Activated CD8-positive, alpha-beta memory T cell treated with anti-CD3 and anti-CD28 coated beads, Interleukin-2, amount 10 ng/mL, durations not matched to agents 7 days and 5 days (primary cell): ENCODE measurements at regions not wholly inside any gene's neighbourhood (a gene's known extent, or its start where the extent isn't known, plus 50 kb on each side); places are given as distances from the start of the nearest gene placed in this dataset.

Experiments used
- ATAC-seq: fragments of 150-1000 bp; cut with Tn5 transposase; one replicate; pipeline ENCODE4 v1.10.0; 2021; ENCODE audit warnings: moderate library complexity
- CTCF ChIA-PET: fragments of 350-600 bp; sonication (Branson Sonifier 250); formaldehyde crosslinking; loops from one replicate; lab custom pipeline; 2021; ENCODE audit warnings: antibody characterized with exemption; lab: Charles Lee
- DNase-seq: peaks from one replicate; pipeline ENCODE4 v3.0.0-alpha.2; 2020
- H3K27ac Mint-ChIP-seq: one replicate; pipeline ENCODE4 v1.8.0; 2021; ENCODE audit warnings: mild to moderate bottlenecking, mixed read lengths
- H3K27me3 Mint-ChIP-seq: one replicate; pipeline ENCODE4 v1.8.0; 2021; ENCODE audit warnings: mixed read lengths
- H3K36me3 Mint-ChIP-seq: one replicate; pipeline ENCODE4 v1.8.0; 2021; ENCODE audit warnings: mild to moderate bottlenecking, mixed read lengths
- H3K4me1 Mint-ChIP-seq: one replicate; pipeline ENCODE4 v1.8.0; 2021; ENCODE audit warnings: mixed read lengths
- H3K4me3 Mint-ChIP-seq: one replicate; pipeline ENCODE4 v1.8.0; 2021; ENCODE audit warnings: mild to moderate bottlenecking, moderate library complexity, mixed read lengths
- H3K9me3 Mint-ChIP-seq: one replicate; pipeline ENCODE4 v1.8.0; 2022; ENCODE audit warnings: low read depth, mixed read lengths

GRCh38 chr2:55973673-55974072 lies 50.1 kb upstream of the EFEMP1 start:
- Mint-ChIP-seq H3K27ac (no peak overlapping the region), H3K4me1 (no peaks in the 10 kb centered on the region), H3K4me3 (no peak overlapping the region), H3K27me3 (no peaks in the 10 kb centered on the region), H3K9me3 (no peaks in the 10 kb centered on the region), H3K36me3 (no peaks in the 10 kb centered on the region)
- DNase-seq: no peak
- CTCF ChIA-PET: no interaction called here
- no peak for ATAC-seq

GRCh38 chr2:55976681-55977080 lies 53.1 kb upstream of the EFEMP1 start:
- Mint-ChIP-seq H3K4me3 (no peak overlapping the region), H3K27ac (no peak overlapping the region), H3K4me1 (no peaks in the 10 kb centered on the region), H3K9me3 (peaks cover 2% of the 10 kb centered on the region), H3K36me3 (no peaks in the 10 kb centered on the region), H3K27me3 (no peaks in the 10 kb centered on the region)
- CTCF ChIA-PET: interaction anchor here (1.1 kb wide), 1 partner anchor 10 kb away, joined by 3 read pairs; no protein-coding TSS in a partner anchor
- no peak for DNase-seq
- no peak for ATAC-seq

- DNase-seq (no peak), ATAC-seq (no peak)
- peaks cover 3% of the 10 kb centered on the region for H3K4me1 Mint-ChIP-seq
- H3K27ac Mint-ChIP-seq: no peak overlapping the region
- CTCF ChIA-PET: no interaction called here
- H3K36me3 Mint-ChIP-seq: no peaks in the 10 kb centered on the region
- H3K4me3 Mint-ChIP-seq: no peak overlapping the region
- no peaks in the 10 kb centered on the region for H3K27me3 Mint-ChIP-seq
- peaks cover 2% of the 10 kb centered on the region for H3K9me3 Mint-ChIP-seq
These were observed 61.8 kb upstream of the EFEMP1 start for GRCh38 chr2:55985406-55985805.

GRCh38 chr2:55986001-55986400 lies 62.4 kb upstream of the EFEMP1 start:
- H3K27me3 Mint-ChIP-seq: no peaks in the 10 kb centered on the region
- ATAC-seq (no peak), DNase-seq (no peak)
- H3K27ac Mint-ChIP-seq: no peak overlapping the region
- peaks cover 3% of the 10 kb centered on the region for H3K4me1 Mint-ChIP-seq
- peaks cover 2% of the 10 kb centered on the region for H3K9me3 Mint-ChIP-seq
- no peak overlapping the region for H3K4me3 Mint-ChIP-seq
- H3K36me3 Mint-ChIP-seq: no peaks in the 10 kb centered on the region
- CTCF ChIA-PET: no interaction called here

GRCh38 chr2:55986700-55987440 lies 63.3 kb upstream of the EFEMP1 start:
- CTCF ChIA-PET: no interaction called here
- H3K36me3 Mint-ChIP-seq: no peaks in the 10 kb centered on the region
- ATAC-seq (no peak), DNase-seq (no peak)
- peaks cover 3% of the 10 kb centered on the region for H3K4me1 Mint-ChIP-seq
- no peak overlapping the region for H3K4me3 Mint-ChIP-seq
- H3K27me3 Mint-ChIP-seq: peaks cover 2% of the 10 kb centered on the region
- no peaks in the 10 kb centered on the region for H3K9me3 Mint-ChIP-seq
- H3K27ac Mint-ChIP-seq: no peak overlapping the region

GRCh38 chr2:55989405-55989804 lies 65.8 kb upstream of the EFEMP1 start:
- Mint-ChIP-seq H3K27me3 (peaks cover 2% of the 10 kb centered on the region), H3K4me3 (no peak overlapping the region), H3K4me1 (peaks cover 3% of the 10 kb centered on the region), H3K36me3 (no peaks in the 10 kb centered on the region), H3K27ac (no peak overlapping the region), H3K9me3 (no peaks in the 10 kb centered on the region)
- CTCF ChIA-PET: no interaction called here
- DNase-seq: no peak
- ATAC-seq: no peak

- no peak overlapping the region for H3K4me3 Mint-ChIP-seq
- no peaks in the 10 kb centered on the region for H3K36me3 Mint-ChIP-seq
- no peaks in the 10 kb centered on the region for H3K4me1 Mint-ChIP-seq
- ATAC-seq (no peak), DNase-seq (no peak)
- H3K27ac Mint-ChIP-seq: no peak overlapping the region
- peaks cover 2% of the 10 kb centered on the region for H3K27me3 Mint-ChIP-seq
- CTCF ChIA-PET: no interaction called here
- H3K9me3 Mint-ChIP-seq: no peaks in the 10 kb centered on the region
These were observed 68.9 kb upstream of the EFEMP1 start for GRCh38 chr2:55992455-55992854.

- no peak overlapping the region for H3K27ac Mint-ChIP-seq
- H3K4me3 Mint-ChIP-seq: no peak overlapping the region
- CTCF ChIA-PET: no interaction called here
- no peaks in the 10 kb centered on the region for H3K36me3 Mint-ChIP-seq
- no peak for ATAC-seq
- H3K27me3 Mint-ChIP-seq: peaks cover 2% of the 10 kb centered on the region
- H3K9me3 Mint-ChIP-seq: no peaks in the 10 kb centered on the region
- no peak for DNase-seq
- H3K4me1 Mint-ChIP-seq: no peaks in the 10 kb centered on the region
These were observed 70.1 kb upstream of the EFEMP1 start for GRCh38 chr2:55993685-55994084.

- no peak for DNase-seq
- ATAC-seq: no peak
- Mint-ChIP-seq H3K36me3 (no peaks in the 10 kb centered on the region), H3K4me1 (no peaks in the 10 kb centered on the region), H3K4me3 (no peak overlapping the region), H3K9me3 (no peaks in the 10 kb centered on the region), H3K27ac (no peak overlapping the region), H3K27me3 (peaks cover 2% of the 10 kb centered on the region)
- CTCF ChIA-PET: no interaction called here
These were observed 71.6 kb upstream of the EFEMP1 start for GRCh38 chr2:55995211-55995610.

- DNase-seq: no peak
- Mint-ChIP-seq H3K9me3 (no peaks in the 10 kb centered on the region), H3K4me3 (no peak overlapping the region), H3K4me1 (no peaks in the 10 kb centered on the region), H3K36me3 (no peaks in the 10 kb centered on the region), H3K27ac (no peak overlapping the region), H3K27me3 (peaks cover 2% of the 10 kb centered on the region)
- ATAC-seq: no peak
- CTCF ChIA-PET: no interaction called here
These were observed 72.3 kb upstream of the EFEMP1 start for GRCh38 chr2:55995902-55996301.

GRCh38 chr2:55999231-55999630 lies 75.6 kb upstream of the EFEMP1 start:
- Mint-ChIP-seq H3K4me3 (no peak overlapping the region), H3K27ac (no peak overlapping the region), H3K27me3 (no peaks in the 10 kb centered on the region), H3K36me3 (no peaks in the 10 kb centered on the region), H3K4me1 (no peaks in the 10 kb centered on the region), H3K9me3 (no peaks in the 10 kb centered on the region)
- no peak for ATAC-seq
- DNase-seq: no peak
- CTCF ChIA-PET: no interaction called here

GRCh38 chr2:55999790-56000189 lies 76.2 kb upstream of the EFEMP1 start:
- H3K9me3 Mint-ChIP-seq: no peaks in the 10 kb centered on the region
- H3K4me3 Mint-ChIP-seq: no peak overlapping the region
- no peaks in the 10 kb centered on the region for H3K4me1 Mint-ChIP-seq
- no peak for ATAC-seq
- H3K27ac Mint-ChIP-seq: no peak overlapping the region
- H3K36me3 Mint-ChIP-seq: no peaks in the 10 kb centered on the region
- DNase-seq: no peak
- no peaks in the 10 kb centered on the region for H3K27me3 Mint-ChIP-seq
- CTCF ChIA-PET: no interaction called here

- Mint-ChIP-seq H3K4me3 (no peak overlapping the region), H3K36me3 (no peaks in the 10 kb centered on the region), H3K9me3 (no peaks in the 10 kb centered on the region), H3K4me1 (no peaks in the 10 kb centered on the region), H3K27ac (no peak overlapping the region), H3K27me3 (no peaks in the 10 kb centered on the region)
- DNase-seq (no peak), ATAC-seq (no peak)
- CTCF ChIA-PET: no interaction called here
These were observed 78.4 kb upstream of the EFEMP1 start for GRCh38 chr2:56001947-56002346.

- H3K36me3 Mint-ChIP-seq: no peaks in the 10 kb centered on the region
- H3K27me3 Mint-ChIP-seq: no peaks in the 10 kb centered on the region
- H3K4me1 Mint-ChIP-seq: no peaks in the 10 kb centered on the region
- H3K4me3 Mint-ChIP-seq: no peak overlapping the region
- CTCF ChIA-PET: no interaction called here
- H3K27ac Mint-ChIP-seq: no peak overlapping the region
- no peak for DNase-seq
- H3K9me3 Mint-ChIP-seq: no peaks in the 10 kb centered on the region
- ATAC-seq: no peak
These were observed 85.3 kb upstream of the EFEMP1 start for GRCh38 chr2:56008661-56009431.
